ENCODE measurements at regions not wholly inside any gene's neighbourhood (a gene's known extent, or its start where the extent isn't known, plus 50 kb on each side); places are given as distances from the start of the nearest gene placed in this dataset.

DNA sequence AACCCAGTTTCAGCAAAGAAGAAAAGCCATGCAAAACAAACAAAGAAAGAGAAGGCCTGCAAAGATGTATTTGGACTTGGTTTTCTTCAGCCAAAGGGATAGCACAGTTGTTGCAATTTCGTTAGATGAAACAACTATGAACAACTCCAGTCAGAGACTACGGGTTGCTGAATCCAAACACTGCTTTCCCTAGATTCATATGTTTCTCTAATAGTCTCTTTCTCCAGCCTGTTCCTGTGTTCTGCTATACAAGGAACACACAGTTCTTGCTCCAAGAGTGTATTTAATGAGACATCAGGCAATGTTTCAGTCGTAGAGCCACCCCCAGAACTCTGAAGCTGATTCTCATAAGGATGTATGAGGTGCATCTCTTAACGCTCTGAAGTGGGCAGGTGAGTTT is 162.5 kb upstream of the TBL1X start:
- H3K4me3 ChIP-seq (ENCODE audit: low read depth, low read length): no peak overlapping the region
- TF ChIP-seq, protein P1, sequence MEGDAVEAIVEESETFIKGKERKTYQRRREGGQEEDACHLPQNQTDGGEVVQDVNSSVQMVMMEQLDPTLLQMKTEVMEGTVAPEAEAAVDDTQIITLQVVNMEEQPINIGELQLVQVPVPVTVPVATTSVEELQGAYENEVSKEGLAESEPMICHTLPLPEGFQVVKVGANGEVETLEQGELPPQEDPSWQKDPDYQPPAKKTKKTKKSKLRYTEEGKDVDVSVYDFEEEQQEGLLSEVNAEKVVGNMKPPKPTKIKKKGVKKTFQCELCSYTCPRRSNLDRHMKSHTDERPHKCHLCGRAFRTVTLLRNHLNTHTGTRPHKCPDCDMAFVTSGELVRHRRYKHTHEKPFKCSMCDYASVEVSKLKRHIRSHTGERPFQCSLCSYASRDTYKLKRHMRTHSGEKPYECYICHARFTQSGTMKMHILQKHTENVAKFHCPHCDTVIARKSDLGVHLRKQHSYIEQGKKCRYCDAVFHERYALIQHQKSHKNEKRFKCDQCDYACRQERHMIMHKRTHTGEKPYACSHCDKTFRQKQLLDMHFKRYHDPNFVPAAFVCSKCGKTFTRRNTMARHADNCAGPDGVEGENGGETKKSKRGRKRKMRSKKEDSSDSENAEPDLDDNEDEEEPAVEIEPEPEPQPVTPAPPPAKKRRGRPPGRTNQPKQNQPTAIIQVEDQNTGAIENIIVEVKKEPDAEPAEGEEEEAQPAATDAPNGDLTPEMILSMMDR (IDR thresholded peaks at IDR 0.05; ENCODE audit: low read depth, low read length): no peak
- in situ Hi-C loops (cut with HindIII; ENCODE audit: low sequenced_read_pairs): no loop called here
- no peak for DNase-seq (ENCODE audit: low read depth, low spot score)

DNA sequence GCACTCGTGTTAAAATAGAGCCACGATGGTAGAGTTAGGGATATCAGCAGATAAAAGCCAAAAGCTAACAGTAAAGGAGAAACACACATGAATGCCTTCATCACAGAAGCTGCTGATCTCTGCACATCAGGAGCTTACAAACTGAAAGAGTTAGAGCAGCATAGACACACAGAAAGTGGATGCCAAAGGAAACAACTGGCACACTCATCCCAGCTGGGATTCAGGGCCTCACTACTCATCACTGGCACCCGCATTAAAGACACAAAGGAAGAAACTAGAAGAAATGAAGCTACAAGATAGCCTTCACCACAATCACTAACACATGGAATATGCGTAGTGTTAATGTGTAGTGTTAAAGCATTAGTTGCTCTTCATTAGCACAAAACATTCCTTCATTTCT is 156.4 kb upstream of the TBL1X start:
- TF ChIP-seq, protein P1 (IDR thresholded peaks at IDR 0.05; ENCODE audit: low read depth, low read length): no peak
- no peak overlapping the region for H3K4me3 ChIP-seq (ENCODE audit: low read depth, low read length)
- in situ Hi-C loops (cut with HindIII; ENCODE audit: low sequenced_read_pairs): no loop called here
- no peak for DNase-seq (ENCODE audit: low read depth, low spot score)

DNA sequence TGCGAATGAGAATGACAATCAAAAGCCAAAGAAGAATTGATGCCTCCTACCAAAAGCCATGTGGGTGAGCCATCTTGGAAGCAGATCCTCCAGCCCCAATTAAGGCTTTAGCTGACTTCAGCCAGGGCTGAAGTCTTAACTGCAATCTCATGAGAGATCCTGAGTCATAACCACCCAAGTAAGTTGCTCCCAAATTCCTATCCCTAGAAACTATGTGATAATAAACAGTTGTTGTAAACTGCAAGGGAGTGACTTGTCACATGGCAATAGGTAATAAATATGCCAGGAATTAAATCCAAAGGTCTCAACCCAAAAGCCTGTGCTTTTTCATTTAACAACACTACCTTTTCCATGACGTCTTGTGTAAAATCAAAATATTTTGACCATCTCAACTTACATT is 154.2 kb upstream of the TBL1X start:
- TF ChIP-seq, protein P1 (IDR thresholded peaks at IDR 0.05; ENCODE audit: low read depth, low read length): no peak
- in situ Hi-C loops (cut with HindIII; ENCODE audit: low sequenced_read_pairs): no loop called here
- no peak for DNase-seq (ENCODE audit: low read depth, low spot score)

DNA sequence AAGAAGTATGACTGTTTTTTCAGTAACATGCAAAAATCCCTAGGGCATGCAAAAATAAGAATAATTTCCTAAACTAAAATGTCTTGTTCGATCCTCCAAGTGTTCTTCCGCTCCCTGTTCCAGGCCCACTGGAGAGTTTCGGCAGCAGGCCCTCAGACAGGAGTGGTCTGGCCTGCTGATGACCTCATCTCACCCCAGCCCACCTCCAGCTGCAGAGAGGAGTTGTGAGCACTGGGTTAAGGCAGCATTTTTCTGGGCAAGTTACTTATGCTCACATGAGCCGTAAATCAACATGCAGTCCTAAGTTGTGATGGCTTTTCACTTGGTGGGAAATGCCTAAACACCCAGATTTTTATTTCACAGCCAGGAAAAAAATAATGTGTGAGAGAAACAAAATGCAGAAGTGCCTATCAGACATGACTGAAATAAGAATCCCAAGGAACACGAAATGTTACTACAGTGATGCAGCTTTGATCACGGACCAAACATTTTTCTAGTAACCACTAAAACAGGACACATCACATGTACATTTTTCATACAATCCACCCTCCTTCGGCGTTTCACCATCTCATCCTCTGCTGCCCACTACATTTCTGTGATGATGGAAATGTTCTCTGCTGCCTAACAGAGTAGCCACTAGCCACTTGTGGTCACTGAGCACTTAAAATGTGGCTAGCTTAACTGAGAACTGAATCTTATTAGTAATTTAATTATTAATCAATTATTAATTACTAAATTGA is 153.3 kb upstream of the TBL1X start:
- TF ChIP-seq, protein P1 (IDR thresholded peaks at IDR 0.05; ENCODE audit: low read depth, low read length): no peak
- in situ Hi-C loops (cut with HindIII; ENCODE audit: low sequenced_read_pairs): no loop called here
- DNase-seq (ENCODE audit: low read depth, low spot score): no peak
- H3K4me3 ChIP-seq (ENCODE audit: low read depth, low read length): no peak overlapping the region

More for the DNA sequence above, 154.2 kb upstream of the TBL1X start:
- no peak overlapping the region for H3K4me3 ChIP-seq (ENCODE audit: low read depth, low read length)

DNA sequence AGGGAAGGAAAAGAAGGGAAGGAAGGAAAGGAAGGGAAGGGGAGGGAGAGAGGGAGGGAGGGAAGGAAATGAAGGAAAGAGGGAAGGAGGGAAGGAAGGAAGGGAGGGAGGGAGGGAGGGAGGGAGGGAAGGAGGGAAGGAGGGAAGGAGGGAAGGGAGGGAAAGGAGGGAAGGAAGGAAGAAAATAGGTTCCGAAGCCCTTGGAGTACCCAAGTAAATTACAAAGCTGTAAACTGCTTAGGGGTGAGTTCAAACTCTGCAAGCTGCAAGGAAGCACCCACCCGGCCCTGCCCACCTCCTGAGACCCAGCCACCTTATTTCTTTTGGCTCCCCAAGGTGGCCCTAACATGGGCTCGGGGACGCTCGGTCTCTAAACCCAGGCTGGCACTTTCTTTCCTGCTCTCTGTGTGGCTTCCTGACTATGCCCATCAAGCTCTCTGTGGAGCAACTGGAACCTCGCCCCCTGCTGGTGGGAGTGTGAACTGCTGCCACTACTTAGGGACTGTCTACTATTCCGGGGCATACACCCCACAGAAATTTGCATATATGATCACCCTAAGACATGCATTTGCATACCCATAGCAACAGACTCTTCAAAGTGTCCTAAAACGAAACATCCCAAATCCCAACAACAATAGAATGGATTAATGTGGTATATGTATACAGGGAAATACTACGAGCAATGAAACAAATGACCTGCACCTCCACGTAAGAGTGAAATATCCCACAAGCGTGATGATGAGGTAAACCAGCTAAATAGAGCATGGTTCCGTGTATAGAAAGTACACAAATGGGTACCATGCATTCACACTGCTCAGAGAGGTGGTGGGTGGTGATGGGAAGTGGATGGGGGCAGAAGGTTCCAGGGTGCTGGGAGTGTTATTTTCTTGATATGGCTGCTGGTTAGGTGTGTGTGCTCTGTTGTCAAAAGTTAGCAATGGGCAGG is 151.7 kb upstream of the TBL1X start:
- in situ Hi-C loops (cut with HindIII; ENCODE audit: low sequenced_read_pairs): no loop called here
- DNase-seq (ENCODE audit: low read depth, low spot score): no peak
- H3K4me3 ChIP-seq (ENCODE audit: low read depth, low read length): no peak overlapping the region
- TF ChIP-seq, protein P1 (IDR thresholded peaks at IDR 0.05; ENCODE audit: low read depth, low read length): peak; percentile 68

DNA sequence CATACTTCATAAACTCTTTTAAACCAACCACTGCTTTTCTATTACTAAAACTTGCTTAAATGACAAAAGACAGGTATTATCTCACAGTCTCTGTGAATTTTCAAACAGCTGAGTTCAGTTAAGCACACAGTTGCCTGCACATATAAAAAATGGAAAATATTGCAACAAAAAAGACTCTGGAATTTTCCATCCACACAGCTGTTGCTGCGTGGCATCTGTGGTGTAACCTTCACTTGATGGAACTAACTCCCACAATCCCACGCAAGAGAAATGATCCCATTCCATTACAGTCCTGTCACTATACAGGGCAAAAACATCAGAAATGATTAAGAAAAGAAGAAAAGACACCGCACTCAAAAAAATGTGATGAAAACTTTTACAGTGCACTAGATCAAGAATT is 149.8 kb upstream of the TBL1X start:
- TF ChIP-seq, protein P1 (IDR thresholded peaks at IDR 0.05; ENCODE audit: low read depth, low read length): no peak
- in situ Hi-C loops (cut with HindIII; ENCODE audit: low sequenced_read_pairs): no loop called here
- no peak for DNase-seq (ENCODE audit: low read depth, low spot score)
- no peak overlapping the region for H3K4me3 ChIP-seq (ENCODE audit: low read depth, low read length)

All from astrocyte of the spinal cord (primary cell).